MG63 (cell line): ENCODE measurements at regions not wholly inside any gene's neighbourhood (a gene's known extent, or its start where the extent isn't known, plus 50 kb on each side); places are given as distances from the start of the nearest gene placed in this dataset.

Experiments
- DNase-seq: peaks from one replicate; pipeline ENCODE4 v3.0.0-alpha.2; 2020
- H3K27me3 ChIP-seq: fragments of 250-450 bp; sonication (Bioruptor Pico); 2 replicates; pipeline ENCODE4 v1.5.1; 2020; ENCODE audit warnings: mild to moderate bottlenecking, moderate library complexity
- H3K36me3 ChIP-seq: fragments of 250-450 bp; sonication (Bioruptor Pico); 2 replicates; pipeline ENCODE4 v1.5.1; 2020; ENCODE audit warnings: mild to moderate bottlenecking, moderate library complexity
- H3K4me3 ChIP-seq: fragments of 250-450 bp; sonication (Bioruptor Pico); 2 replicates; pipeline ENCODE4 v1.5.1; 2020; ENCODE audit warnings: mild to moderate bottlenecking, moderate library complexity
- H3K9me3 ChIP-seq: fragments of 250-450 bp; sonication (Bioruptor Pico); 2 replicates; pipeline ENCODE4 v1.5.1; 2020; ENCODE audit warnings: mild to moderate bottlenecking, moderate library complexity

- Histone ChIP-seq H3K27me3 (no peaks in the 10 kb centered on the region), H3K9me3 (no peaks in the 10 kb centered on the region), H3K4me3 (no peak overlapping the region), H3K36me3 (no peaks in the 10 kb centered on the region)
- DNase-seq: no peak
Measured at GRCh38 chr1:216894494-216894893, 171.3 kb upstream of the ESRRG start.

GRCh38 chr1:216892581-216893160 is 169.4 kb upstream of the ESRRG start:
- no peaks in the 10 kb centered on the region for H3K36me3 ChIP-seq
- no peak for DNase-seq

GRCh38 chr1:216890871-216891270 is 167.6 kb upstream of the ESRRG start:
- H3K4me3 ChIP-seq: no peak overlapping the region
- H3K36me3 ChIP-seq: no peaks in the 10 kb centered on the region
- no peaks in the 10 kb centered on the region for H3K27me3 ChIP-seq
- DNase-seq: no peak
- H3K9me3 ChIP-seq: no peaks in the 10 kb centered on the region

More at GRCh38 chr1:216892581-216893160, 169.4 kb upstream of the ESRRG start:
- no peaks in the 10 kb centered on the region for H3K27me3 ChIP-seq
- no peak overlapping the region for H3K4me3 ChIP-seq
- H3K9me3 ChIP-seq: no peaks in the 10 kb centered on the region

GRCh38 chr1:216888731-216889130 is 165.5 kb upstream of the ESRRG start:
- H3K9me3 ChIP-seq: no peaks in the 10 kb centered on the region
- no peaks in the 10 kb centered on the region for H3K36me3 ChIP-seq
- DNase-seq: no peak
- no peaks in the 10 kb centered on the region for H3K27me3 ChIP-seq
- no peak overlapping the region for H3K4me3 ChIP-seq

GRCh38 chr1:216887032-216887431 is 163.8 kb upstream of the ESRRG start:
- Histone ChIP-seq H3K9me3 (no peaks in the 10 kb centered on the region), H3K27me3 (no peaks in the 10 kb centered on the region), H3K4me3 (no peak overlapping the region), H3K36me3 (no peaks in the 10 kb centered on the region)
- DNase-seq: peak; percentile 26

GRCh38 chr1:216884614-216885229 is 161.5 kb upstream of the ESRRG start:
- no peaks in the 10 kb centered on the region for H3K27me3 ChIP-seq
- H3K36me3 ChIP-seq: no peaks in the 10 kb centered on the region
- no peak for DNase-seq
- no peak overlapping the region for H3K4me3 ChIP-seq
- no peaks in the 10 kb centered on the region for H3K9me3 ChIP-seq

- no peak overlapping the region for H3K4me3 ChIP-seq
- no peaks in the 10 kb centered on the region for H3K27me3 ChIP-seq
- H3K36me3 ChIP-seq: no peaks in the 10 kb centered on the region
- H3K9me3 ChIP-seq: no peaks in the 10 kb centered on the region
- DNase-seq: no peak
Measured at GRCh38 chr1:216883518-216883917, 160.3 kb upstream of the ESRRG start.

- H3K4me3 ChIP-seq: no peak overlapping the region
- no peak for DNase-seq
- no peaks in the 10 kb centered on the region for H3K36me3 ChIP-seq
- H3K27me3 ChIP-seq: no peaks in the 10 kb centered on the region
- H3K9me3 ChIP-seq: no peaks in the 10 kb centered on the region
Measured at GRCh38 chr1:216881695-216882094, 158.5 kb upstream of the ESRRG start.

GRCh38 chr1:216866714-216867113 is 143.5 kb upstream of the ESRRG start:
- Histone ChIP-seq H3K9me3 (no peaks in the 10 kb centered on the region), H3K36me3 (no peaks in the 10 kb centered on the region), H3K27me3 (no peaks in the 10 kb centered on the region), H3K4me3 (no peak overlapping the region)
- no peak for DNase-seq

- Histone ChIP-seq H3K27me3 (no peaks in the 10 kb centered on the region), H3K9me3 (no peaks in the 10 kb centered on the region), H3K36me3 (no peaks in the 10 kb centered on the region), H3K4me3 (no peak overlapping the region)
- DNase-seq: no peak
Measured at GRCh38 chr1:216855810-216856209, 132.6 kb upstream of the ESRRG start.

- DNase-seq: no peak
- Histone ChIP-seq H3K9me3 (no peaks in the 10 kb centered on the region), H3K27me3 (no peaks in the 10 kb centered on the region), H3K36me3 (no peaks in the 10 kb centered on the region), H3K4me3 (no peak overlapping the region)
Measured at GRCh38 chr1:216854836-216855484, 131.7 kb upstream of the ESRRG start.

- H3K4me3 ChIP-seq: no peak overlapping the region
- no peaks in the 10 kb centered on the region for H3K27me3 ChIP-seq
- no peak for DNase-seq
- no peaks in the 10 kb centered on the region for H3K9me3 ChIP-seq
- no peaks in the 10 kb centered on the region for H3K36me3 ChIP-seq
Measured at GRCh38 chr1:216851073-216851472, 127.8 kb upstream of the ESRRG start.

GRCh38 chr1:216849146-216849545 is 125.9 kb upstream of the ESRRG start:
- no peak for DNase-seq
- H3K27me3 ChIP-seq: no peaks in the 10 kb centered on the region
- no peaks in the 10 kb centered on the region for H3K9me3 ChIP-seq
- no peaks in the 10 kb centered on the region for H3K36me3 ChIP-seq
- no peak overlapping the region for H3K4me3 ChIP-seq

GRCh38 chr1:216847397-216848036 is 124.3 kb upstream of the ESRRG start:
- no peaks in the 10 kb centered on the region for H3K36me3 ChIP-seq
- peak; percentile 73 for DNase-seq
- H3K4me3 ChIP-seq: no peak overlapping the region
- H3K9me3 ChIP-seq: no peaks in the 10 kb centered on the region
- no peaks in the 10 kb centered on the region for H3K27me3 ChIP-seq

- Histone ChIP-seq H3K36me3 (no peaks in the 10 kb centered on the region), H3K27me3 (no peaks in the 10 kb centered on the region), H3K9me3 (no peaks in the 10 kb centered on the region), H3K4me3 (no peak overlapping the region)
- no peak for DNase-seq
Measured at GRCh38 chr1:216846339-216846738, 123.1 kb upstream of the ESRRG start.

- Histone ChIP-seq H3K36me3 (no peaks in the 10 kb centered on the region), H3K27me3 (no peaks in the 10 kb centered on the region), H3K9me3 (no peaks in the 10 kb centered on the region), H3K4me3 (no peak overlapping the region)
- DNase-seq: no peak
Measured at GRCh38 chr1:216843409-216843808, 120.2 kb upstream of the ESRRG start.

- no peak for DNase-seq
- no peaks in the 10 kb centered on the region for H3K36me3 ChIP-seq
- H3K27me3 ChIP-seq: no peaks in the 10 kb centered on the region
- H3K9me3 ChIP-seq: no peaks in the 10 kb centered on the region
- no peak overlapping the region for H3K4me3 ChIP-seq
Measured at GRCh38 chr1:216841165-216841564, 117.9 kb upstream of the ESRRG start.

- no peaks in the 10 kb centered on the region for H3K9me3 ChIP-seq
- H3K36me3 ChIP-seq: no peaks in the 10 kb centered on the region
- no peak overlapping the region for H3K4me3 ChIP-seq
- no peaks in the 10 kb centered on the region for H3K27me3 ChIP-seq
- no peak for DNase-seq
Measured at GRCh38 chr1:216836316-216836715, 113.1 kb upstream of the ESRRG start.
